ENCODE measurements at regions not wholly inside any gene's neighbourhood (a gene's known extent, or its start where the extent isn't known, plus 50 kb on each side); places are given as distances from the start of the nearest gene placed in this dataset.

DNA sequence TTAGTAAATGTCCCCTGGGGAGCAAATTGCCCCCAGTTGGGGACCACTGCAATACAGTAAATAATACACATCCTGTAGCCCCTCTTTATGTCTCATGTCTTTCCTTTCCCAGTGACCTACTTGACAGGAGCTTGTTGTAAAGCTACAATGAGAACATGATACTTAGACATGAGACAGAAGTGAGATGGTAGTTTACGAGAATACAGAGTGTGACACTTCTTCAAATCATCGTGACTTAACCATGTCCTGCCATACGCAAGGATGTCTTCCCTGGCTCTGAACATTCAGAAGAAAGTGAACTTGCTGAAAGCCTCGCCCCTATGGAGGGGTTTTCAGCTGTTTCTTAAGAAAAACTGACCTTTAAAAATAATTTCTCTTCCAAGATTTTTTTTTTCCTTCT lies 101.0 kb upstream of the SPACA1 start:
- H3K27ac ChIP-seq = no peak overlapping the region
- no peaks in the 10 kb centered on the region for H3K79me2 ChIP-seq (ENCODE audit: low read depth)
- no peaks in the 10 kb centered on the region for H3K27me3 ChIP-seq (ENCODE audit: insufficient read depth, low read depth)
- no peaks in the 10 kb centered on the region for H3K36me3 ChIP-seq (ENCODE audit: low read depth)
- H3K4me3 ChIP-seq = no peak overlapping the region
- BruUV-seq (replicated peaks) = no TSS peak
- no peaks in the 10 kb centered on the region for H3K9me3 ChIP-seq (ENCODE audit: insufficient read depth, low read depth)
- ChIA-PET POLR2A (ENCODE audit: unreplicated experiment) (no interaction called here), CTCF (no interaction called here)
- TF ChIP-seq, protein P1, sequence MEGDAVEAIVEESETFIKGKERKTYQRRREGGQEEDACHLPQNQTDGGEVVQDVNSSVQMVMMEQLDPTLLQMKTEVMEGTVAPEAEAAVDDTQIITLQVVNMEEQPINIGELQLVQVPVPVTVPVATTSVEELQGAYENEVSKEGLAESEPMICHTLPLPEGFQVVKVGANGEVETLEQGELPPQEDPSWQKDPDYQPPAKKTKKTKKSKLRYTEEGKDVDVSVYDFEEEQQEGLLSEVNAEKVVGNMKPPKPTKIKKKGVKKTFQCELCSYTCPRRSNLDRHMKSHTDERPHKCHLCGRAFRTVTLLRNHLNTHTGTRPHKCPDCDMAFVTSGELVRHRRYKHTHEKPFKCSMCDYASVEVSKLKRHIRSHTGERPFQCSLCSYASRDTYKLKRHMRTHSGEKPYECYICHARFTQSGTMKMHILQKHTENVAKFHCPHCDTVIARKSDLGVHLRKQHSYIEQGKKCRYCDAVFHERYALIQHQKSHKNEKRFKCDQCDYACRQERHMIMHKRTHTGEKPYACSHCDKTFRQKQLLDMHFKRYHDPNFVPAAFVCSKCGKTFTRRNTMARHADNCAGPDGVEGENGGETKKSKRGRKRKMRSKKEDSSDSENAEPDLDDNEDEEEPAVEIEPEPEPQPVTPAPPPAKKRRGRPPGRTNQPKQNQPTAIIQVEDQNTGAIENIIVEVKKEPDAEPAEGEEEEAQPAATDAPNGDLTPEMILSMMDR (conservative IDR thresholded peaks at IDR 0.05) = no peak
- TF ChIP-seq EZH2 (IDR thresholded peaks at IDR 0.05; ENCODE audit: low read depth) = no peak
- intact Hi-C loops (cut with micrococcal nuclease; ENCODE audit: unreplicated experiment) = loop anchor here (10.0 kb wide), 1 partner anchor 552 kb away; no protein-coding TSS in a partner anchor
- H4K20me1 ChIP-seq (ENCODE audit: insufficient read depth) = no peaks in the 10 kb centered on the region
- H3K4me1 ChIP-seq (replicated peaks; ENCODE audit: insufficient read depth) = peaks cover 4% of the 10 kb centered on the region; the same call in 1 of the 2 replicates
- H2AFZ ChIP-seq = no peak overlapping the region
- no peaks in the 10 kb centered on the region for H3K9me2 ChIP-seq (ENCODE audit: insufficient read depth)
- no peak overlapping the region for H3K4me2 ChIP-seq
- DNase-seq = no peak
- H3F3A ChIP-seq (ENCODE audit: insufficient read depth, low read depth) = no peaks in the 10 kb centered on the region

DNA sequence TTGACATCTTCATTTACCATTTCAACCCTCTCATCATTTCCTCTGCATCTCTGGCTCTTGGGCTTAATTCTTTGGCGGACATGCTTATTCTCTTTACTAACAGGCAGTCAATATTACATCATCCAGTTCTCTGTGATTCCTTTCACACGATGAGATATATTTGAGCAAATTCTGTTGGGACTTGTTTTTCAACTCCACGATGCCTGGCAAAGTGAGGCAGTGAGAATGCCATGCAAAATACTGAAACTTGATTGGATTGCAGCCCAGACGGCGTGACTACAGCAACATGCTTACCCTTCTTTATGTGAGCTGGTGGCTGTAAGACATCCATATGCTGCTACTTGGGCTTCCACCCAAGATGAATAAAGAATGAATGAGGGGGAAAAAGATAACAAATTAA lies 101.7 kb upstream of the SPACA1 start:
- no peak for DNase-seq
- ChIA-PET POLR2A (ENCODE audit: unreplicated experiment) (no interaction called here), CTCF (no interaction called here)
- BruUV-seq (replicated peaks) = no TSS peak
- no peak for TF ChIP-seq EZH2 (IDR thresholded peaks at IDR 0.05; ENCODE audit: low read depth)
- no peak overlapping the region for H3K4me3 ChIP-seq
- H3K4me2 ChIP-seq = no peak overlapping the region
- H3K27ac ChIP-seq = no peak overlapping the region
- no peaks in the 10 kb centered on the region for H4K20me1 ChIP-seq (ENCODE audit: insufficient read depth)
- no peaks in the 10 kb centered on the region for H3K9me2 ChIP-seq (ENCODE audit: insufficient read depth)
- no peaks in the 10 kb centered on the region for H3K27me3 ChIP-seq (ENCODE audit: insufficient read depth, low read depth)
- H3K9me3 ChIP-seq (ENCODE audit: insufficient read depth, low read depth) = no peaks in the 10 kb centered on the region
- H3K79me2 ChIP-seq (ENCODE audit: low read depth) = no peaks in the 10 kb centered on the region
- no peaks in the 10 kb centered on the region for H3K36me3 ChIP-seq (ENCODE audit: low read depth)
- H2AFZ ChIP-seq = no peak overlapping the region
- H3K4me1 ChIP-seq (replicated peaks; ENCODE audit: insufficient read depth) = peaks cover 4% of the 10 kb centered on the region; the same call in 1 of the 2 replicates
- H3F3A ChIP-seq (ENCODE audit: insufficient read depth, low read depth) = no peaks in the 10 kb centered on the region
- intact Hi-C loops (cut with micrococcal nuclease; ENCODE audit: unreplicated experiment) = loop anchor here (10.0 kb wide), 1 partner anchor 551 kb away; no protein-coding TSS in a partner anchor

DNA sequence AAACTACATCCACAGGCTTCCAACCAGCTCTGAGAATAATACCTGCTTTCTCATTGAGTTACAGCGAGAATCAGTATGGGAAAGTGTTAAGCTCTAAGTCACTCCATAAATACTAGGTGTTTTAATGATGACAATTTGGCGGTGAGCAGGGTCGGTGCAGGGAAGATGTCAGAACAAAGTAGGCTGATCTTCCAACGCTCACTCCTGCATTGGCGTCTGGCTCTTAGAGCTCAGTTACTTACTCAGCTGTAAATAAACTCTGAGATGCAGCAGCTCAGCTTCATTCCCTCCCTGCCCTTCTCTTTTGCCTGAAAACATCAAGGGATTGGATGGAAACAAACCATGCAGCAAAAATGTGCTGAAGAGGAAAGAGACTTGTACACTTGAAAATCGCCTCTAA lies 102.5 kb upstream of the SPACA1 start:
- Histone ChIP-seq H3K27ac (no peak overlapping the region), H3K9me2 (ENCODE audit: insufficient read depth) (no peaks in the 10 kb centered on the region), H4K20me1 (ENCODE audit: insufficient read depth) (no peaks in the 10 kb centered on the region), H3F3A (ENCODE audit: insufficient read depth, low read depth) (no peaks in the 10 kb centered on the region), H2AFZ (no peak overlapping the region), H3K9me3 (ENCODE audit: insufficient read depth, low read depth) (no peaks in the 10 kb centered on the region), H3K27me3 (ENCODE audit: insufficient read depth, low read depth) (no peaks in the 10 kb centered on the region), H3K36me3 (ENCODE audit: low read depth) (no peaks in the 10 kb centered on the region), H3K4me1 (replicated peaks; ENCODE audit: insufficient read depth) (peaks cover 4% of the 10 kb centered on the region; the same call in 1 of the 2 replicates), H3K79me2 (ENCODE audit: low read depth) (no peaks in the 10 kb centered on the region), H3K4me2 (peak overlapping the region; percentile 42; the same call in 1 of the 2 replicates), H3K4me3 (no peak overlapping the region)
- no peak for TF ChIP-seq EZH2 (IDR thresholded peaks at IDR 0.05; ENCODE audit: low read depth)
- TF ChIP-seq, protein P1 (conservative IDR thresholded peaks at IDR 0.05) = no peak
- DNase-seq = no peak
- BruUV-seq (replicated peaks) = no TSS peak
- intact Hi-C loops (cut with micrococcal nuclease; ENCODE audit: unreplicated experiment) = loop anchor here (10.0 kb wide), 1 partner anchor 550 kb away; no protein-coding TSS in a partner anchor
- ChIA-PET CTCF (no interaction called here), POLR2A (ENCODE audit: unreplicated experiment) (no interaction called here)

DNA sequence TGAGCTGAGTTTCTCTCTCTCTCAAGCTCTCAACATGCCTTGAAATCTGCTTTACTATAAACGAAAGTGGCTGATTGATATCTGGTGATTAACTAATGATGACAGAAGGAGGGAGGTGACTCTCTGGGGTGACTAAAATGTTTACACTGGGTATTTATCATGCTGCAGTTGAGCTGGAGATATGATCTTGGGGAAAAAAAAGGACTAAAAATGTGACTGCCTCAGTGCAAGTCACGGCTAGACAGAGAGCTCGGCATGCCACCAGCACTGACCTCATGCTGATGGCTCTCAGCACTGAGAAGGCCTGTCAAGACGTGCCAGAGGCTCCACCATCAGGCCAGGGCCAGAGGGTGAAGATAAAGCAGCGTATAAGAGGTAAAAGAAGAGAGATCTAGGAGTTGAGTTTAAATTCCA lies 103.1 kb upstream of the SPACA1 start:
- Histone ChIP-seq H3K4me2 (peak overlapping the region; percentile 42; the same call in 1 of the 2 replicates), H3K9me3 (ENCODE audit: insufficient read depth, low read depth) (no peaks in the 10 kb centered on the region), H4K20me1 (ENCODE audit: insufficient read depth) (no peaks in the 10 kb centered on the region), H3K4me3 (no peak overlapping the region), H3K27me3 (ENCODE audit: insufficient read depth, low read depth) (no peaks in the 10 kb centered on the region), H3F3A (ENCODE audit: insufficient read depth, low read depth) (no peaks in the 10 kb centered on the region), H2AFZ (no peak overlapping the region), H3K79me2 (ENCODE audit: low read depth) (no peaks in the 10 kb centered on the region), H3K27ac (peak overlapping the region; percentile 25), H3K9me2 (ENCODE audit: insufficient read depth) (no peaks in the 10 kb centered on the region), H3K36me3 (ENCODE audit: low read depth) (no peaks in the 10 kb centered on the region), H3K4me1 (replicated peaks; ENCODE audit: insufficient read depth) (peaks cover 4% of the 10 kb centered on the region; the same call in 1 of the 2 replicates)
- DNase-seq = peak; percentile 55 to 84
- intact Hi-C loops (cut with micrococcal nuclease; ENCODE audit: unreplicated experiment) = loop anchor here (5.0 to 10.0 kb wide), 2 partner anchors 242 to 550 kb away; partner anchors contain the start of gene AKIRIN2
- CTCF ChIA-PET = interaction anchor here (0.6 kb wide), 1 partner anchor 706 kb away, joined by 3 read pairs; no protein-coding TSS in a partner anchor
- TF ChIP-seq, protein P1 (conservative IDR thresholded peaks at IDR 0.05) = no peak; the same call in 1 of the 2 replicates
- TF ChIP-seq EZH2 (IDR thresholded peaks at IDR 0.05; ENCODE audit: low read depth) = no peak
- BruUV-seq (replicated peaks) = no TSS peak
- POLR2A ChIA-PET (ENCODE audit: unreplicated experiment) = no interaction called here
